HEK293 (cell line): ENCODE measurements at regions not wholly inside any gene's neighbourhood (a gene's known extent, or its start where the extent isn't known, plus 50 kb on each side); places are given as distances from the start of the nearest gene placed in this dataset.

Experiments used
- CTCF ChIA-PET: fragments of 350-600 bp; formaldehyde crosslinking; extraction: SDS; loops from one replicate; lab custom pipeline; 2021; ENCODE audit warnings: antibody characterized with exemption; lab: Yijun Ruan, JAX
- POLR2A ChIA-PET: fragments of 300-600 bp; formaldehyde crosslinking; extraction: SDS; loops from one replicate; lab custom pipeline; 2020; ENCODE audit warnings: antibody characterized with exemption, inconsistent platforms; lab: Yijun Ruan, JAX
- H3K27ac ChIP-seq: fragments of 200-500 bp; sonication (Bioruptor generic); 2 replicates; pipeline ENCODE4 v1.5.1; 2014; ENCODE audit warnings: low read depth, low read length, control low read depth, inconsistent platforms; ENCODE audit errors: extremely low read depth
- H3K36me3 ChIP-seq, 2 experiments: fragments of 200-500 bp in 1 of 2; sonication (Bioruptor generic) in 1 of 2; 1 replicate in 1 of 2; 2 replicates in 1 of 2; pipeline ENCODE4 v1.5.1; 2014 to 2017; ENCODE audit warnings: inconsistent platforms in 2 of 2, low read length in 2 of 2; ENCODE audit not compliant: control insufficient read depth in 2 of 2, insufficient read depth in 1 of 2
- H3K4me1 ChIP-seq: fragments of 200-500 bp; sonication (Bioruptor generic); 2 replicates; pipeline ENCODE4 v1.5.1; 2014; ENCODE audit warnings: mild to moderate bottlenecking, low read length, inconsistent platforms; ENCODE audit not compliant: control insufficient read depth, insufficient read depth
- H3K4me3 ChIP-seq: 2 replicates; pipeline ENCODE4 v1.5.1; 2011; ENCODE audit warnings: low read depth, mild to moderate bottlenecking, control low read depth, low read length, moderate library complexity
- H3K9me3 ChIP-seq: fragments of 200-500 bp; sonication (Bioruptor generic); 2 replicates; pipeline ENCODE4 v1.5.1; 2014; ENCODE audit warnings: low read depth, low read length, inconsistent platforms; ENCODE audit not compliant: control insufficient read depth, insufficient read depth
- GFI1B ChIP-seq: fragments of 450-650 bp; formaldehyde crosslinking; IDR thresholded peaks from 2 replicates; pipeline ENCODE4 v1.5.1; 2016; ENCODE audit warnings: missing biosample characterization, missing genetic modification characterization
- KLF16 ChIP-seq: fragments of 450-650 bp; formaldehyde crosslinking; IDR thresholded peaks from 2 replicates; pipeline ENCODE4 v1.5.1; 2017; ENCODE audit warnings: missing biosample characterization, missing genetic modification characterization
- KLF7 ChIP-seq: fragments of 450-650 bp; formaldehyde crosslinking; IDR thresholded peaks from 2 replicates; pipeline ENCODE4 v1.5.1; 2016; ENCODE audit warnings: missing biosample characterization, missing genetic modification characterization, borderline replicate concordance
- SP3 ChIP-seq: fragments of 450-650 bp; formaldehyde crosslinking; IDR thresholded peaks from 2 replicates; pipeline ENCODE4 v1.5.1; 2016; ENCODE audit warnings: missing biosample characterization, missing genetic modification characterization
- SP7 ChIP-seq: fragments of 450-650 bp; formaldehyde crosslinking; IDR thresholded peaks from 2 replicates; pipeline ENCODE4 v1.5.1; 2016; ENCODE audit warnings: missing biosample characterization, missing genetic modification characterization
- ZBTB7A ChIP-seq: fragments of 450-650 bp; formaldehyde crosslinking; IDR thresholded peaks from 2 replicates; pipeline ENCODE4 v1.5.1; 2016; ENCODE audit warnings: low read depth, missing biosample characterization, missing genetic modification characterization
- ZNF132 ChIP-seq: fragments of 450-650 bp; formaldehyde crosslinking; IDR thresholded peaks from 2 replicates; pipeline ENCODE4 v1.5.1; 2017; ENCODE audit warnings: missing biosample characterization, missing genetic modification characterization, borderline replicate concordance
- ZNF138 ChIP-seq: fragments of 450-650 bp; formaldehyde crosslinking; IDR thresholded peaks from 2 replicates; pipeline ENCODE4 v1.5.1; 2016; ENCODE audit warnings: missing biosample characterization, missing genetic modification characterization, borderline replicate concordance
- ZNF2 ChIP-seq: fragments of 450-650 bp; formaldehyde crosslinking; IDR thresholded peaks from 2 replicates; pipeline ENCODE4 v1.5.1; 2016; ENCODE audit warnings: missing biosample characterization, missing genetic modification characterization
- ZNF394 ChIP-seq: fragments of 450-650 bp; formaldehyde crosslinking; IDR thresholded peaks from 2 replicates; pipeline ENCODE4 v1.5.1; 2016; ENCODE audit warnings: missing biosample characterization, missing genetic modification characterization, mild to moderate bottlenecking, moderate library complexity, borderline replicate concordance
- ZNF423 ChIP-seq: fragments of 450-650 bp; formaldehyde crosslinking; IDR thresholded peaks from 2 replicates; pipeline ENCODE4 v1.5.1; 2016; ENCODE audit warnings: missing biosample characterization, missing genetic modification characterization
- ZNF473 ChIP-seq: fragments of 450-650 bp; formaldehyde crosslinking; IDR thresholded peaks from 2 replicates; pipeline ENCODE4 v1.5.1; 2017; ENCODE audit warnings: missing biosample characterization, missing genetic modification characterization
- ZNF501 ChIP-seq: fragments of 450-650 bp; formaldehyde crosslinking; IDR thresholded peaks from 2 replicates; pipeline ENCODE4 v1.5.1; 2016; ENCODE audit warnings: missing biosample characterization, missing genetic modification characterization
- ZNF510 ChIP-seq: fragments of 450-650 bp; formaldehyde crosslinking; IDR thresholded peaks from 2 replicates; pipeline ENCODE4 v1.5.1; 2018; ENCODE audit warnings: mild to moderate bottlenecking, missing genetic modification characterization, missing biosample characterization; ENCODE audit not compliant: insufficient replicate concordance
- ZNF530 ChIP-seq: fragments of 450-650 bp; formaldehyde crosslinking; IDR thresholded peaks from 2 replicates; pipeline ENCODE4 v1.5.1; 2016; ENCODE audit warnings: low read depth, missing biosample characterization, missing genetic modification characterization
- ZNF548 ChIP-seq: fragments of 450-650 bp; formaldehyde crosslinking; IDR thresholded peaks from 2 replicates; pipeline ENCODE4 v1.5.1; 2016; ENCODE audit warnings: missing biosample characterization, missing genetic modification characterization
- ZNF624 ChIP-seq: fragments of 450-650 bp; formaldehyde crosslinking; IDR thresholded peaks from 2 replicates; pipeline ENCODE4 v1.5.1; 2017; ENCODE audit warnings: missing biosample characterization, missing genetic modification characterization
- ZNF777 ChIP-seq: fragments of 450-650 bp; formaldehyde crosslinking; IDR thresholded peaks from 2 replicates; pipeline ENCODE4 v1.5.1; 2017; ENCODE audit warnings: missing biosample characterization, missing genetic modification characterization, borderline replicate concordance
- ZSCAN4 ChIP-seq: fragments of 450-650 bp; formaldehyde crosslinking; IDR thresholded peaks from 2 replicates; pipeline ENCODE4 v1.5.1; 2017; ENCODE audit warnings: missing biosample characterization, missing genetic modification characterization
- TF ChIP-seq, protein P1 (sequence below): fragments of 450-650 bp; formaldehyde crosslinking; IDR thresholded peaks from 2 replicates; pipeline ENCODE4 v1.5.1; 2017; ENCODE audit warnings: missing biosample characterization, missing genetic modification characterization
- TF ChIP-seq, protein P2 (sequence below): fragments of 450-650 bp; formaldehyde crosslinking; IDR thresholded peaks from 2 replicates; pipeline ENCODE4 v1.5.1; 2017; ENCODE audit warnings: missing biosample characterization, missing genetic modification characterization
- TF ChIP-seq, protein P3 (sequence below): sonication (generic); formaldehyde crosslinking; IDR thresholded peaks from 2 replicates; pipeline ENCODE4 v1.8.1; 2022; ENCODE audit warnings: mild to moderate bottlenecking, moderate library complexity, missing genetic modification reagents

DNA sequence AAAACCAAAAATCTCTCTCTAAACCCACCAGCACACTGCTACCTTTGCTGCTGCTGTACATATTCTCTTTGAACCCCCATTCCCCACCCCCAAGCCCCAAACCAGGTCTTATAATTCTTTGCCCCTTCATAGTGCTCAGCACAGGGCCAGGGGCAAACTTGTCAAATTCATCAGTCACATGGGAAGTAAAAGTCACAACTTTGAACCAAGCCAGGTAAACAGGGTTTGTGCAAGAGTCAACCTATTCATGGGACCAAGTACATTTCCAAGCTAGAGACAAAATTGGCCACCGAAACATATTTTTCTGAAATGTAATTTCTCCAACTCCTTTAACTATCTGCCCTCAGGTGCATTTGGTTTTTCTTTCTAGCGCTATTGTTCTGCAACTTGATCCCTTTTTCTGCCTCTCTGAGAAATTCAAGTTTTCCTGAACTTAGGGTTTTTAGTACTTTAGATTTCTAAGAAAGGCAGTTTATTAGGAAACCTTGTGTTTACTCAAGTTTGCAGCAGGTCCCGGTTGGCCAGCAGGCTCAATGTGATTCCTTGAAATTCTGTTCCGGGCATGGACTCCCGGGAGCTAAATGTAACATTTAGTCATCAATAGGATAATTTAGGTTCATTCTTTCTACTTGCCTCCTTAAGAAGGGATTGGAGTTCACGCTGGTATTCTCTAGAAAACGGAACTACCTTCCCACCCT is 230.5 kb downstream of the EFCAB11 start:
- no peak for TF ChIP-seq ZNF473 (tag by site-specific recombination)
- TF ChIP-seq ZNF530: no peak
- no peak for TF ChIP-seq KLF16
- TF ChIP-seq ZNF394 (tag by site-specific recombination): no peak
- TF ChIP-seq ZSCAN4: no peak
- no peak for TF ChIP-seq ZNF777 (tag by site-specific recombination)
- TF ChIP-seq, protein P1, sequence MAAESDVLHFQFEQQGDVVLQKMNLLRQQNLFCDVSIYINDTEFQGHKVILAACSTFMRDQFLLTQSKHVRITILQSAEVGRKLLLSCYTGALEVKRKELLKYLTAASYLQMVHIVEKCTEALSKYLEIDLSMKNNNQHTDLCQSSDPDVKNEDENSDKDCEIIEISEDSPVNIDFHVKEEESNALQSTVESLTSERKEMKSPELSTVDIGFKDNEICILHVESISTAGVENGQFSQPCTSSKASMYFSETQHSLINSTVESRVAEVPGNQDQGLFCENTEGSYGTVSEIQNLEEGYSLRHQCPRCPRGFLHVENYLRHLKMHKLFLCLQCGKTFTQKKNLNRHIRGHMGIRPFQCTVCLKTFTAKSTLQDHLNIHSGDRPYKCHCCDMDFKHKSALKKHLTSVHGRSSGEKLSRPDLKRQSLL (tag by site-specific recombination): no peak
- TF ChIP-seq, protein P2, sequence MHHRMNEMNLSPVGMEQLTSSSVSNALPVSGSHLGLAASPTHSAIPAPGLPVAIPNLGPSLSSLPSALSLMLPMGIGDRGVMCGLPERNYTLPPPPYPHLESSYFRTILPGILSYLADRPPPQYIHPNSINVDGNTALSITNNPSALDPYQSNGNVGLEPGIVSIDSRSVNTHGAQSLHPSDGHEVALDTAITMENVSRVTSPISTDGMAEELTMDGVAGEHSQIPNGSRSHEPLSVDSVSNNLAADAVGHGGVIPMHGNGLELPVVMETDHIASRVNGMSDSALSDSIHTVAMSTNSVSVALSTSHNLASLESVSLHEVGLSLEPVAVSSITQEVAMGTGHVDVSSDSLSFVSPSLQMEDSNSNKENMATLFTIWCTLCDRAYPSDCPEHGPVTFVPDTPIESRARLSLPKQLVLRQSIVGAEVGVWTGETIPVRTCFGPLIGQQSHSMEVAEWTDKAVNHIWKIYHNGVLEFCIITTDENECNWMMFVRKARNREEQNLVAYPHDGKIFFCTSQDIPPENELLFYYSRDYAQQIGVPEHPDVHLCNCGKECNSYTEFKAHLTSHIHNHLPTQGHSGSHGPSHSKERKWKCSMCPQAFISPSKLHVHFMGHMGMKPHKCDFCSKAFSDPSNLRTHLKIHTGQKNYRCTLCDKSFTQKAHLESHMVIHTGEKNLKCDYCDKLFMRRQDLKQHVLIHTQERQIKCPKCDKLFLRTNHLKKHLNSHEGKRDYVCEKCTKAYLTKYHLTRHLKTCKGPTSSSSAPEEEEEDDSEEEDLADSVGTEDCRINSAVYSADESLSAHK: no peak
- H3K36me3 ChIP-seq: no peaks in the 10 kb centered on the region
- ChIA-PET POLR2A (no interaction called here), CTCF (no interaction called here)
- no peak overlapping the region for H3K27ac ChIP-seq
- no peaks in the 10 kb centered on the region for H3K4me1 ChIP-seq
- no peak overlapping the region for H3K4me3 ChIP-seq
- H3K9me3 ChIP-seq: no peaks in the 10 kb centered on the region

GRCh38 chr14:89721956-89722355 is 232.6 kb downstream of the EFCAB11 start:
- no peaks in the 10 kb centered on the region for H3K36me3 ChIP-seq
- POLR2A ChIA-PET: interaction anchor here (0.6 kb wide), 1 partner anchor 385 kb away, joined by 3 read pairs; no protein-coding TSS in a partner anchor
- H3K4me1 ChIP-seq: no peaks in the 10 kb centered on the region
- TF ChIP-seq GFI1B (no peak), SP7 (no peak), ZNF548 (no peak)
- TF ChIP-seq, all 188 proteins: peak for 0
- CTCF ChIA-PET: no interaction called here
- no peaks in the 10 kb centered on the region for H3K9me3 ChIP-seq
- H3K4me3 ChIP-seq: no peak overlapping the region
- H3K27ac ChIP-seq: no peak overlapping the region

DNA sequence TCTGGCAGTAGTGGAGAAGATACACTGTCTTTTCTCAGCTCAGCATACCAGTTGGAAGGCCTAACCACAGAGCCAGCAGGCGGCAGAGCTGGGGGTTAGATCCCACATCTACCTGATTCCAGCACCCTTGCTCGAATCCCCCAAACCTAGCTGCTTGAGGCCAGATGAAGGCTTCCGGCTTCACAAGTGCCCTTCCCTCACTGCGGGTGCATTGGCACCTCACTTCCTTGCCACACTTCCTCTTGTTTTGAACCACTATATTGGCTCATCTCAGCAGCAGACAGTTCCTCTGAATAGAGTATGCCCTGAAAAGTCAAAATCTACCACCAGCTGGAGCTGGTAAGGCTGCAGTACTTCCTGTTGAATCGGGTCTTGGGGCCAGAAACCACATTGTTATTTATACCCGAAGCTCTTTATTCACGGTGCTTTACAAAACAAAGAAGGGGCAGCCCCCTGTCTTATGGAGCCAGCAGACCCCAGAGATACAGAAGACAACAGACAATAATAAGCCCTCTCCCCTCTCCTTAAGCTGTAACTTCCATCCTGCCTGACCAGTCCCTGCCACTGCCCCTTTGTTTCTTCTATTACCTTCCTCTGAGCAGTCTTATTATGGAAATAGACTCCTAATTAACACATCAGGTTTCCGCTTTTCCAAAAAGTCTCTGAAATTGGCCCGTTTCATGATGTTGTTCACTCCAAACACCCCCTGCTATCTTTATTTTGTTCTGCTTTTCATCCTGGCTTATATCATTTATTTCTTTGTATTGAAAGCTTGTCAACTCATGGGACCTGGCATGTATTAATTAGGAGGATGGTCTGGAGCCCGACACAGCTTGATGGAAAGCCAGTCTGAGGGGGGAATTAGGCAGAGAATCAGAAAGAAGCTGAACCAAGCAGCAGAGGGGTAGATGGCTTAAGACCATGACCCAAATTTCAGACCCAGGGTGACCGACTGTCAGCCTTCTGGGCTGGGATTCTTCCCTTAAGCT is 233.5 kb downstream of the EFCAB11 start:
- no peaks in the 10 kb centered on the region for H3K9me3 ChIP-seq
- no peak overlapping the region for H3K4me3 ChIP-seq
- no peaks in the 10 kb centered on the region for H3K4me1 ChIP-seq
- POLR2A ChIA-PET: interaction anchor here (0.6 kb wide), 1 partner anchor 1073 kb away, joined by 9 read pairs; no protein-coding TSS in a partner anchor
- H3K36me3 ChIP-seq: no peaks in the 10 kb centered on the region
- CTCF ChIA-PET: no interaction called here
- no peak overlapping the region for H3K27ac ChIP-seq
- TF ChIP-seq SP3 (tag by site-specific recombination) (no peak), ZNF473 (tag by site-specific recombination) (no peak), ZNF501 (tag by site-specific recombination) (no peak), ZNF510 (tag by site-specific recombination) (no peak), ZNF624 (tag by site-specific recombination) (no peak), ZNF132 (tag by site-specific recombination) (no peak), ZNF423 (tag by site-specific recombination) (no peak), ZNF2 (tag by site-specific recombination) (no peak), ZBTB7A (tag by site-specific recombination) (no peak), KLF7 (tag by site-specific recombination) (no peak), ZNF138 (tag by site-specific recombination) (no peak)
- TF ChIP-seq, protein P3, sequence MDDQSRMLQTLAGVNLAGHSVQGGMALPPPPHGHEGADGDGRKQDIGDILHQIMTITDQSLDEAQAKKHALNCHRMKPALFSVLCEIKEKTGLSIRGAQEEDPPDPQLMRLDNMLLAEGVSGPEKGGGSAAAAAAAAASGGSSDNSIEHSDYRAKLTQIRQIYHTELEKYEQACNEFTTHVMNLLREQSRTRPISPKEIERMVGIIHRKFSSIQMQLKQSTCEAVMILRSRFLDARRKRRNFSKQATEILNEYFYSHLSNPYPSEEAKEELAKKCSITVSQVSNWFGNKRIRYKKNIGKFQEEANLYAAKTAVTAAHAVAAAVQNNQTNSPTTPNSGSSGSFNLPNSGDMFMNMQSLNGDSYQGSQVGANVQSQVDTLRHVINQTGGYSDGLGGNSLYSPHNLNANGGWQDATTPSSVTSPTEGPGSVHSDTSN (CRISPR knock-in tag): no peak
